UCSD-AML1 (cell line): ENCODE measurements at regions not wholly inside any gene's neighbourhood (a gene's known extent, or its start where the extent isn't known, plus 50 kb on each side); places are given as distances from the start of the nearest gene placed in this dataset.

Experiments
- DNase-seq: peaks from one replicate; lab custom pipeline; 2025; ENCODE audit not compliant: unreplicated experiment; lab: John Stamatoyannopoulos, UW

DNA sequence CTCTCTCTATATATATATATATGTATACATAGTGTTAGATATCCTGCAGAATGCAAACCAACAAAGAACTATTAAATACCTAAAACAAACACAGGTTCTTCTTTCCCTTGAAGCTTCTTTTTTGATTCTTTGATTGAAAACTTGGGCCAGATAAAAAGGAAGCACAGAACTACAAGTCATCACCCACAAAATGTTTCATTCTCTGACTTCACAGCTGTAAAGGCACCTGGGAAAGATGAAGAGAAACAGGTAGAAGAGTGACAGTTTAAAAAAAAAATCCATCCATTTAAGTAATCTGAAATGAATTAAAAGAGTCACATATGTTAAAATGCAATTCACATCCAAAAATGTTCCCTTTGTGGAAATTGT is 90.7 kb upstream of the FNDC3A start:
- DNase-seq: no peak

DNA sequence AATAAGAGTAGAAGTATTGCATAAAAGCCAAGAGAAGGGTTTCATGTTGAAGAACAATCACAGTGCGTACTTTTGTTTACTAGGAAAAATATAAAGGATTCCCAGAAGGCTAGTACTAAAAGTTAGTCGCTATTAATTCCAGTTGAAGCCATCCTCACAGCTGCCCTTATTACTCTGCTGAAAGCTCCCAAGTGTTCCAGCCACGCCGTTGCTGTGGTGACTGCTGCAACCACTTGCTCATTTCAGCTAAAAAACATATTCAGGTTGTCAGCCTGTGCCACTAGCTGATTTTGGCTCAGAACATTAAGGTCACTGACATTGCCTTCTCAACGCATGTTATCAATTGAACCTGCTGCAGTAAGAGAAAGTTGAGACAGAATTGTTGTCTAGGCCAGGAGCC is 87.1 kb upstream of the FNDC3A start:
- DNase-seq: no peak

DNA sequence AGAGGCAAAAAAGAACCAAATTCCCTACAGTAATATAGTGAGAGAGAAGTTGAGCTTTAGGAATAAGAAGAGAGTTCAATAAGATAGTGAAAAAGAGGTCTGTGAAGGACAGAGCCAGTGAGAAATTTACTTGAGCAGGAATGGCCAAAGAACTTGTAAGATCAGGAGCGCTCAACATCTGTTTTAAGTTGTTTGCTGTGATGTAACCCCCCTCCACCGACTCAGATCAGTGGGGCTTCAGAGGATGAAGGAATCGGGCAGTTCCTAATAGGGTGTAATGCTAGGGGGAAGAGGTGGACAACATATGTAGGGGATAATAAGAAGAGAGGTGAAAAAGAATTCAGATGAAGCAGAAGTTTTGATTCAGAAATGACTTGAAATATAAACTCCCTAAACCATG is 85.3 kb upstream of the FNDC3A start:
- DNase-seq: no peak

GRCh38 chr13:48891586-48891985 is 84.1 kb upstream of the FNDC3A start:
- no peak for DNase-seq

- no peak for DNase-seq
Observed at GRCh38 chr13:48892053-48892687, 83.5 kb upstream of the FNDC3A start.

GRCh38 chr13:48892688-48893075 is 83.0 kb upstream of the FNDC3A start:
- DNase-seq: no peak

GRCh38 chr13:48896312-48896711 is 79.4 kb upstream of the FNDC3A start:
- DNase-seq: no peak

DNA sequence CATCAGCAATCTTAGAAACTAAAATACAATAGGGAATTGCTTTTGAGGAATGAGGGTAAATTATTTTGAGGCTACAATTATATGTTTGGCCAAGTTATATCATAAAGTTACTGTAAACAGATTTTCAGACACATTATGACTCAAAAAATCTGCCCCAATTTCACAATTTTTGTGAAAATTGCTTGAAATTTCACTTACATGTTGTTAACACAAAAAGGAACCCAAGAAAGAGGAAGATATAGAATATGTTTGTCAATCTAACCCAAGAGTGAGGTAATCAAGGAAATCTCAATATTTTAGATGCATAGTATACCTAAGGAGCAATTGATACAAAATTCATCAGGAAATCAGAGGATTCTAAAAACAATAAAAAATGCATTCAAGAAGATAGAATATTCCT is 73.9 kb upstream of the FNDC3A start:
- DNase-seq: no peak

GRCh38 chr13:48902368-48902767 is 73.3 kb upstream of the FNDC3A start:
- no peak for DNase-seq

- no peak for DNase-seq
Observed at GRCh38 chr13:48904668-48905290, 70.9 kb upstream of the FNDC3A start.

DNA sequence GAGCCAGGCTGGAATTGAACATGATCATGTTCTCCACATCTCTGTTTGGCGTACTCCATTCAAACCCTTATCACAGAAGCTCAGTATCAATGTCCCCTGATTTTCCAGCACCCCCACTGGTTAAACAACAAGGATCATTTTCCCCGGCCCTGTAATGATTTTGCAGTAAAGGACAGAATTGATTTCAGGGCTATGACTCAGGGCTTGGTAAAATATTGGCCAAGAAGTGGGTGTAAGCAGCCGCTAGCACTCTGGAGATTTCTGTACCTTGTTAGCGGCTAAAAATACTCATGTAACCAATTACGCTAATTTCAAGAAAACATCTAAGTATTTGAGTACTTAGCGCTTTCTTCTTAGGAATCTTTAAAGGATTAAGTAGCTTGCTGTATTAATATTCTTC is 69.5 kb upstream of the FNDC3A start:
- DNase-seq: no peak

GRCh38 chr13:48908381-48909055 is 67.2 kb upstream of the FNDC3A start:
- no peak for DNase-seq

GRCh38 chr13:48909056-48909389 is 66.7 kb upstream of the FNDC3A start:
- DNase-seq: no peak

GRCh38 chr13:48910686-48911085 is 65.0 kb upstream of the FNDC3A start:
- no peak for DNase-seq

- no peak for DNase-seq
Observed at GRCh38 chr13:48919751-48920150, 56.0 kb upstream of the FNDC3A start.

GRCh38 chr13:48920730-48921129 is 55.0 kb upstream of the FNDC3A start:
- no peak for DNase-seq

GRCh38 chr13:48923376-48923775 is 52.3 kb upstream of the FNDC3A start:
- DNase-seq: no peak

- DNase-seq: no peak
Observed at GRCh38 chr13:48925001-48925400, 50.7 kb upstream of the FNDC3A start.
